HEK293 (cell line): ENCODE measurements at regions not wholly inside any gene's neighbourhood (a gene's known extent, or its start where the extent isn't known, plus 50 kb on each side); places are given as distances from the start of the nearest gene placed in this dataset.

Experiments used
- CTCF ChIP-seq: fragments of 450-650 bp; formaldehyde crosslinking; IDR thresholded peaks from 2 replicates; pipeline ENCODE4 v1.5.1; 2016; ENCODE audit warnings: missing biosample characterization, missing genetic modification characterization
- ELK4 ChIP-seq: IDR thresholded peaks from 2 replicates; pipeline ENCODE4 v1.6.1; 2011; ENCODE audit warnings: mild to moderate bottlenecking, low read depth, low read length, borderline replicate concordance
- REST ChIP-seq: fragments of 450-650 bp; formaldehyde crosslinking; IDR thresholded peaks from 2 replicates; pipeline ENCODE4 v1.5.1; 2016; ENCODE audit warnings: missing biosample characterization, missing genetic modification characterization
- SP2 ChIP-seq: fragments of 450-650 bp; formaldehyde crosslinking; IDR thresholded peaks from 2 replicates; pipeline ENCODE4 v1.5.1; 2016; ENCODE audit warnings: missing biosample characterization, missing genetic modification characterization
- ZNF514 ChIP-seq: fragments of 450-650 bp; formaldehyde crosslinking; IDR thresholded peaks from 2 replicates; pipeline ENCODE4 v1.5.1; 2016; ENCODE audit warnings: missing biosample characterization, missing genetic modification characterization
- ZNF645 ChIP-seq: fragments of 450-650 bp; formaldehyde crosslinking; IDR thresholded peaks from 2 replicates; pipeline ENCODE4; 2016; ENCODE audit warnings: missing biosample characterization, missing genetic modification characterization
- ZNF768 ChIP-seq: fragments of 450-650 bp; formaldehyde crosslinking; IDR thresholded peaks from 2 replicates; pipeline ENCODE4 v1.5.1; 2018; ENCODE audit warnings: missing biosample characterization, mild to moderate bottlenecking, missing genetic modification characterization

- TF ChIP-seq CTCF (tag by site-specific recombination) (no peak), ELK4 (no peak), SP2 (tag by site-specific recombination) (no peak), ZNF768 (tag by site-specific recombination) (no peak), ZNF514 (tag by site-specific recombination) (no peak), ZNF645 (tag by site-specific recombination) (no peak), REST (no peak)
These were observed 195.8 kb upstream of the NEBL start for GRCh38 chr10:21092683-21093524.
